ENCODE measurements at regions not wholly inside any gene's neighbourhood (a gene's known extent, or its start where the extent isn't known, plus 50 kb on each side); places are given as distances from the start of the nearest gene placed in this dataset.

- TF ChIP-seq BCL11A (IDR thresholded peaks at IDR 0.05; ENCODE audit: low read depth in 2 of 2, low read length in 2 of 2): no peak
- no peak for TF ChIP-seq ZNF274 (IDR thresholded peaks at IDR 0.05; ENCODE audit: borderline replicate concordance, extremely low read depth, low read length)
- TF ChIP-seq EGR1 (IDR thresholded peaks at IDR 0.05; ENCODE audit: borderline replicate concordance, low read depth, low read length): no peak
- no peak for TF ChIP-seq BACH1 (IDR thresholded peaks at IDR 0.05; ENCODE audit: low read length)
- no peak for TF ChIP-seq SUZ12 (IDR thresholded peaks at IDR 0.05; ENCODE audit: low read length)
- TF ChIP-seq SIX5 (IDR thresholded peaks at IDR 0.05; ENCODE audit: low read depth, low read length): no peak
- TF ChIP-seq SAP30 (IDR thresholded peaks at IDR 0.05; ENCODE audit: insufficient read depth, insufficient replicate concordance, low read length): no peak
Measured at GRCh38 chr18:58805467-58806187, 59.0 kb upstream of the ZNF532 start (continued).

All from H1 (cell line).